Nucleus accumbens (tissue), 56 donors: ENCODE measurements at regions not wholly inside any gene's neighbourhood (a gene's known extent, or its start where the extent isn't known, plus 50 kb on each side); places are given as distances from the start of the nearest gene placed in this dataset.
"Not testable (repeated sequence)": the region's sequence is repeated elsewhere in the genome, so short reads cannot be mapped to it uniquely, and the experiment has no call there.

ENCODE experiments used
- DNase-seq, 56 donors: peaks; one replicate each; lab custom pipeline; 2025; lab: John Stamatoyannopoulos, UW

- DNase-seq = no peak
Measured at GRCh38 chr20:58580474-58580835, 65.3 kb upstream of the APCDD1L start.

DNA sequence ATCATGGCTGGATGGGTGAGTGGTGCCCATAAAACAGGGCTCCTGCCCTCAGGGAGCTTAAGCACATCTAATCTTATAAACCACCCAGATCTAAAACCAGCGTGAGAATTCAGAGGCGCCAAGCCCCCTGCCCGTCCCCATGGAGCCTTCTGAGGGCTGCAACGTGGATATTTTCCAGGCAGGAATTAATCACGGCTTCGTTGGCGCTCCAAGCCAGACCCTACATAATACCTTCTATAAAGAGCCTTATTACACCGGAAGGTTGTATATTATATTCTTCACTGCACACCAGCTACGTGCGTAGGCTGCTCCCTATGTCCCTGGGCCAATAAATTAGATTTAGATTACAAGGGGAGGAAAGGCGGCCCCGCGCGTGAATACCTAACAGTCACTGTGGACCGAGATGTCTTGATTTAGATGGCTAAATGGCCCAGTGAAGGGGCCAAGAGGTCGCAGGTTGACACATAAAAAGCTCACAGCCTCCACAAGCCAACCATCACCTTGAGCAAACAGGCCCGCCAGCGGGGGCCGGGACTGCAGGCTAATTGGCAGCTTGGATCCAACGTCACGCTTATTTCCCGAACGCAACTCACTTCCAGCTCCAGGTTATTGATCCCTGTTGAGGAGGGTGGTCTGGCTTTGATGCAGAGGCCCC, 64.7 kb upstream of the APCDD1L start:
- no peak for DNase-seq

GRCh38 chr20:58579069-58579818, 64.0 kb upstream of the APCDD1L start:
- DNase-seq = no peak

DNA sequence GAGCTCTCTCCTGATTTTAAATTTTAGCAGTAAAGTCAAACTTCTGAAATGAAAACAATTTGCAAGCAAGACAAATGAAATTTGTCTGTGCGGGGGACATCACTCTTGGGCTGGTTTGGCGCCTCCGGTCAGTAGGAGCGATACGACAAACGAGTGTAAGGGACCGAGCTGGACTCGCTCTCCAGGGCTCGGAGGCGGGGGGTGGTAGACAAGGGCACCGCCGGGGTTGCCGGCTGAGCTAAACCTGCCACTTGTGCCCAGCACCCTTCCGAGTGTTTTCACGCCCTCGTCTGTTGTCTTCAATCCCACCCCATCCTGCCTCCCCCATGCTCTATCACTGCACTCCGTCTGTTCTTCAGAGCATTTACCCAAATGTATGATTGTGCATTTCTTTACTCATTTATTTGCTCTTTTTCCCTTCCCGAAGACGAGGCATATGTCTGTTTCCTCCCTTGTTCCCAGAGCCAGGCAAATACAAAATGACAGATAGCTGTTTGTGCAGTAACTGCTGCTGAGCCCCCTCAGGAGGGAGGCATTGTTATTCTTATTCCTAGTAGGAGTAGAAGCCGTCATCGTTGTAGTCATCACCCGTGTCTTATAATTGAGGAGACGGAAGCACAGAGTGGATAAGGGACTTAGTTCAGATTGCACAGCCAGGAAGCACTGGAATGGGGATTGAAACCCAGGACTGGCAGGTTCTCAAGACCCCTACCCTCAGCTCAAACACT, 62.8 kb upstream of the APCDD1L start:
- peak in 8 of 56 donors; percentile 8 to 47 (median 30) for DNase-seq

GRCh38 chr20:58577139-58577806, 62.1 kb upstream of the APCDD1L start:
- DNase-seq = no peak

- DNase-seq = no peak
Measured at GRCh38 chr20:58576603-58576970, 61.4 kb upstream of the APCDD1L start.

DNA sequence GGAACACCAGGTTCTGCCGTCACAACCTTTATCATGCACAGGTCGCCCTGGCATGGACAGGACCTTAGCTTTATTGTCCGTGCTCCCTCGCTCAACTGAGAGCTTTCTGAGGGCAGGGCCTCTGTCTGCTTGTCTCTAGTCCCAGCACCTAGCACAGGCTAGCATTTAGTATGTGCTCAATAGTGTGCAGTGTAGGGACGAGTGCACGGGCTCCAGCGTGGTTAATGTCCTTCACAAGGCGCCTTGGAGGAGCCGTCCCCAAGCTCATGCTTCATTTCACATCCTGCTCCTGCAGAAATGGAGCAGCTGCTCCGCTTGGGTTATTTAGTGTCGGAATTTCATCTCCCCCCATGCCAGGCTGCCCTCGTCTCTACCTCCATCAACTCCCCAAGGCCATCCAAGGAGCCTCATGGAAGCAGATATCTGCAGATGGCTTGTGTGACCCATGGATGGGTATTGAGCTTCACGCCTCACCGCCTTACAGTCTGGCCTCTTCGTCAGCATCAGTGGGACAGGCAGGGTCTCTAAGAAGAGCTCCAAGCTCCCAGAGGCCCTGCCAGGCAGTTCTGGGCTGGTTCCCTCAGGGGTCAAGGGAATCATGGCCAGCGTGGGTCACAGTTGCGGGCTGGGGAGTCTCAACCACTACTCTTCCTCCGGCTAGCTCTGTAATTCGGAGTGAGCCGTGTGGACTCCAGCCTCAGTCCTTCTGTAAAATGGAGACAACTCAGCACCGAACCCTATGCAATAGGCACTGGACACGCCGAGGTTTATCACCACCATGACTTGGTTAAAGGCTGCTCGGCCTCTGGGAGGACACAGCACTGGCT, 60.8 kb upstream of the APCDD1L start:
- no peak for DNase-seq

- no peak for DNase-seq
Measured at GRCh38 chr20:58574469-58574868, 59.3 kb upstream of the APCDD1L start.

- no peak for DNase-seq
Measured at GRCh38 chr20:58573986-58574385, 58.8 kb upstream of the APCDD1L start.

- DNase-seq = no peak
Measured at GRCh38 chr20:58573257-58573656, 58.1 kb upstream of the APCDD1L start.

- DNase-seq = not testable (repeated sequence)
Measured at GRCh38 chr20:58572428-58572763, 57.2 kb upstream of the APCDD1L start.

DNA sequence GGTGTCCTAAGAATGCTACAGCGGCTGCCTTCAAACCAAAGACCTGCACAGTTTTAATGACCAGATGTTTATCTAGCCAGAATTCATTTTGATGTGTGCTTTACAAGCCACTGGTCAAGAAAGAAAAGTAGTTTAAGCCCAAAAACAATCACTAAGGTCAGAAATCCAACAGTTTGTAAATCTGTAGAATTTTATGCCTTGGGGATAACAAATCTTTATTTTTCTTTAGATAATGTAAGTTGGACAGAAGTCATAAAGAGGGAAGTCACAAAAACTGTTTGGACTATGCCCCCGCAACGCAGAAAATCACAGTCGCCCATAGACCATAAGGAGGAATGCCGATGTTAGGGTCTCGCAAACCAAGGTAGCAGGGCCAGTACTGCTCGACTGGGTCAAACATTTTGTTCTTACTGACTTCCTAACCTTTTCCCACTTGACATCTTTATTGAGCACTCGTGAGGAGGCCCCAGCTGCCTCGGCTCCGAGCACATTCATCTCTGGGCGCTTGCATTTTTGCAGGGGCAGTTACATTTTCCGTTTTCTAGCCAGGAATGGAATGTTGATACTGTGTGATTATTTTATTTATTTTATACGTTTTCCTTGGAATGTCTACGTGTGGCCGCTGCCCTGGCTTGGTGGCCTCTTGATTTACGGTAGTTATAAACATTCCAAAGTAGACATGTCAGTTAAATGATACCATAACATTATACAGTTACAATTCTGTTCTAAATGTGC, 56.7 kb upstream of the APCDD1L start:
- no peak for DNase-seq

GRCh38 chr20:58571356-58571692, 56.1 kb upstream of the APCDD1L start:
- no peak for DNase-seq

GRCh38 chr20:58570204-58570859, 55.1 kb upstream of the APCDD1L start:
- DNase-seq = no peak

DNA sequence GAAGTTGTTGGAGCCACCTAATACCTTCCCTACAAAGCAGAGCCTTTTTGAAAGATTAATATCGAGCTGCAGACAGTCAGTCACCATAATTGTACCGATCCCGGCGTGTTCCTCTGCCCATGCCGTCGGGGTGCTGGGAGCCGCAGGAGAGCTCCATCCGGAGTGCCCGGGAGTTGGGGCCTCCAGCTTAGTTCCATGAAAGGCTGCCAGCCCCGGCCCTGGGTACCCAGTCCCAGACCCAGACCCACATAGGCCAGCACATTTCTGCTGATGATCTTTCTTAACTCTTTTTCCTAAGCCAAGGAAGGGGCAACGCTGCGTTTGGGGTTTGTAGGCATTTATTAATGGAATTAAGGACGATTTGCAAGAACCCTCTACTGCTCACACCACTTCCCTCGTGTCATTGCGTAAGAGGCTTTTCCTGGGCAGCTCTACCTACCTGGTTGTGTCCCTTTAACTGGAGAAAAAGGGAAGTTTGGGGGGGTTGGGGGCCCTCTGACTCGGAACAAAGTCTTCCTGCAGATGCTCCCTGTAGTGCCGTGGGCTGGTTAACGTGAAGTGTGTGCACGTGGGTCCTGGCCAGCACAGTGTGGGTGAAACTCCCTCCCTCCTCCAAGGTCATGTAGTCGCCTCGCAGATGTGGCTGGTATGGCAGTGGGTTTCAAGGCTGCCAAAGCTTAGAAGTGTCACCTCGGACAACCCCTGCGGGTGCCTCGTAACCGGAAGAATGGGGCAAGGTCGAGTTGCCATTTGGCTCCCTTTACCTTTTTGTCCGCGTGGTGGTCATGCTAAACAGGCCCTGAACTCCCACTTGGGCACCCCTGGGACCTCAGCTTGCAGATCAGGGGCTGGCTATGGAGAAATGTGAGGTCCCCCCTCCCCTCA, 54.3 kb upstream of the APCDD1L start:
- DNase-seq = no peak

DNA sequence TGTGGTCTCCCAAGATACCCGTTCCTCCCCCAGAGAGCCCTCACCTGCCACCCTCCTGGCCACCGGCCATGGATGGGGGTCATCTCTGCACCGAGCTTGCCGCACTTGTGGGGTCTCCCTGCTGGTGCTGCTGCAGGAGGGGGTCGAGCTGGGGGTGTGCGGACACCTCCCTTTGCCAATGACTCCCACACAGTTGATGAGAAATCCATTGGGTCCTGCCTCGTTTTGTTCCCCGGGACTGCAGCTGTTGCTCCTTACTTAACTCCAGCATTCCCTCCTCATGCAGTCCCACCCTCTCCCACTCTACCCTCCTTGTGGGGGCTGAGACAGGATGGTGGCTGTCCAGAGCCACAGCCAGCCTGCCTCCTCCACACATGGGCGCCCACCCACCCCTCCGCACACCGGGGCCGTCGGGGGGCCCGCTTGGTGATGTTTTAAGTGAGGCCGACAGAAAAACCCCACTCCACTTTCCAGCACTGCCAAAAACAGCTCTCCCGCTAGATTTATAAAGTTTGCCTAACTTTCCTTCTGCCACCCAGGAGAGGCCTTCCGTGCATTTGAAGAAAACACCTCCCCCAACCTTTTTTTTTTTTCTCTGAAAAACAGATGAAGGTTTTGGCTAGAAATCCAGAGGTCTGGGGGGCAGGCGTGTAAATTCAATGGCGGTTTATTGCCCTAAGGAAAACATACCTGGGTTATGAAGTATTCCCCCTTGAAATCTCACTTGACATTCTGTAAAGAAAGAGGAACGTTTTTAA, 53.5 kb upstream of the APCDD1L start:
- no peak for DNase-seq

DNA sequence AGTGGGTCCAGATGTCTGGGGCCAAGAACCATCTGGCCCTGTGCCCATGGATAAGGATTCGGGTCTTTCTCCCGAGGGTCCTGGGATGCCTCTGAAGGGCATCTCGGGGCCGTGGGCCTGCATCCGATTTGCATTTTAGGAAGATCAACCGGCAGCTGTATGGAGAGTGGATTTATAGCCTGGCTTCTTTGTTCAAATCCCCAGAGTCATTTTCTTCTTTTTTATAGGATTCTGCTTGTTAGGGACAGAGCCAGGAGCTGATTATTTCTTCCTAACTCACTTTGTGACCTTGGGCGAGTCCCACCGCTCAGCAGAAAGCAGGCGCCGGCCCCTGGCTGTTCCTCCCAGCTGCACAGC, 52.9 kb upstream of the APCDD1L start:
- no peak for DNase-seq

GRCh38 chr20:58567437-58567836, 52.2 kb upstream of the APCDD1L start:
- DNase-seq = no peak
